ENCODE measurements at regions not wholly inside any gene's neighbourhood (a gene's known extent, or its start where the extent isn't known, plus 50 kb on each side); places are given as distances from the start of the nearest gene placed in this dataset.

- TF ChIP-seq CTCF (IDR thresholded peaks at IDR 0.05; ENCODE audit: low read depth, low read length) (no peak), MAX (IDR thresholded peaks at IDR 0.05; ENCODE audit: low read depth, low read length) (no peak), POLR2A (IDR thresholded peaks at IDR 0.05; ENCODE audit: extremely low read depth, insufficient read length) (no peak), MYC (IDR thresholded peaks at IDR 0.05; ENCODE audit: low read depth, low read length) (no peak)
- H3K4me3 ChIP-seq (ENCODE audit: low read depth, low read length) = no peak overlapping the region
- DNase-seq (ENCODE audit: low read depth) = no peak
These were observed 133.4 kb upstream of the GPC1 start for GRCh38 chr2:240302041-240302440.

GRCh38 chr2:240302933-240303595, 132.4 kb upstream of the GPC1 start:
- TF ChIP-seq MAX (IDR thresholded peaks at IDR 0.05; ENCODE audit: low read depth, low read length) (no peak), MYC (IDR thresholded peaks at IDR 0.05; ENCODE audit: low read depth, low read length) (no peak), POLR2A (IDR thresholded peaks at IDR 0.05; ENCODE audit: extremely low read depth, insufficient read length) (no peak), CTCF (IDR thresholded peaks at IDR 0.05; ENCODE audit: low read depth, low read length) (no peak)
- no peak overlapping the region for H3K4me3 ChIP-seq (ENCODE audit: low read depth, low read length)
- DNase-seq (ENCODE audit: low read depth) = no peak

- DNase-seq (ENCODE audit: low read depth) = no peak
- no peak overlapping the region for H3K4me3 ChIP-seq (ENCODE audit: low read depth, low read length)
- TF ChIP-seq CTCF (IDR thresholded peaks at IDR 0.05; ENCODE audit: low read depth, low read length) (no peak), MAX (IDR thresholded peaks at IDR 0.05; ENCODE audit: low read depth, low read length) (no peak), POLR2A (IDR thresholded peaks at IDR 0.05; ENCODE audit: extremely low read depth, insufficient read length) (no peak), MYC (IDR thresholded peaks at IDR 0.05; ENCODE audit: low read depth, low read length) (no peak)
These were observed 131.3 kb upstream of the GPC1 start for GRCh38 chr2:240303896-240304745.

GRCh38 chr2:240304746-240305161, 130.7 kb upstream of the GPC1 start:
- DNase-seq (ENCODE audit: low read depth) = no peak
- H3K4me3 ChIP-seq (ENCODE audit: low read depth, low read length) = no peak overlapping the region
- TF ChIP-seq MYC (IDR thresholded peaks at IDR 0.05; ENCODE audit: low read depth, low read length) (no peak), MAX (IDR thresholded peaks at IDR 0.05; ENCODE audit: low read depth, low read length) (no peak), POLR2A (IDR thresholded peaks at IDR 0.05; ENCODE audit: extremely low read depth, insufficient read length) (no peak), CTCF (IDR thresholded peaks at IDR 0.05; ENCODE audit: low read depth, low read length) (no peak)

- TF ChIP-seq MYC (IDR thresholded peaks at IDR 0.05; ENCODE audit: low read depth, low read length) = no peak
- TF ChIP-seq CTCF (IDR thresholded peaks at IDR 0.05; ENCODE audit: low read depth, low read length) = no peak
- TF ChIP-seq POLR2A (IDR thresholded peaks at IDR 0.05; ENCODE audit: extremely low read depth, insufficient read length) = no peak
- no peak for TF ChIP-seq MAX (IDR thresholded peaks at IDR 0.05; ENCODE audit: low read depth, low read length)
- no peak for DNase-seq (ENCODE audit: low read depth)
- H3K4me3 ChIP-seq (ENCODE audit: low read depth, low read length) = no peak overlapping the region
These were observed 130.0 kb upstream of the GPC1 start for GRCh38 chr2:240305369-240305962.

Measured in NB4 (cell line).